ENCODE measurements at regions not wholly inside any gene's neighbourhood (a gene's known extent, or its start where the extent isn't known, plus 50 kb on each side); places are given as distances from the start of the nearest gene placed in this dataset.

GRCh38 chr10:59562126-59562525 is 147.5 kb downstream of the SLC16A9 start (continued):
- TF ChIP-seq CBFB (CRISPR knock-in tag; IDR thresholded peaks at IDR 0.05; ENCODE audit: low read depth) (no peak), MYBL2 (CRISPR knock-in tag; IDR thresholded peaks at IDR 0.05) (no peak), NFE2L1 (CRISPR knock-in tag; IDR thresholded peaks at IDR 0.05) (no peak)

- DNase-seq (ENCODE audit: low spot score) (no peak), ATAC-seq (no peak)
- Mint-ChIP-seq H3K27me3 (ENCODE audit: low read depth) (no peaks in the 10 kb centered on the region), H3K4me3 (no peak overlapping the region), H3K27ac (no peak overlapping the region), H3K36me3 (no peaks in the 10 kb centered on the region), H3K4me1 (peaks cover 17% of the 10 kb centered on the region), H3K9me3 (peaks cover 6% of the 10 kb centered on the region; the same call in 1 of the 2 replicates)
- CTCF ChIA-PET = no interaction called here
- POLR2A ChIA-PET = no interaction called here
- TF ChIP-seq NR1H2 (CRISPR knock-in tag; IDR thresholded peaks at IDR 0.05) = no peak
- TF ChIP-seq CTCF (IDR thresholded peaks at IDR 0.05) = no peak
These were observed 148.1 kb downstream of the SLC16A9 start for GRCh38 chr10:59561477-59562121.

GRCh38 chr10:59560990-59561389 is 148.7 kb downstream of the SLC16A9 start:
- Mint-ChIP-seq H3K4me1 (peaks cover 21% of the 10 kb centered on the region), H3K9me3 (peaks cover 7% of the 10 kb centered on the region; the same call in 1 of the 2 replicates), H3K4me3 (no peak overlapping the region), H3K36me3 (no peaks in the 10 kb centered on the region), H3K27me3 (ENCODE audit: low read depth) (no peaks in the 10 kb centered on the region), H3K27ac (no peak overlapping the region)
- ATAC-seq (no peak), DNase-seq (ENCODE audit: low spot score) (no peak)
- POLR2A ChIA-PET = no interaction called here
- CTCF ChIA-PET = no interaction called here
- TF ChIP-seq CTCF (IDR thresholded peaks at IDR 0.05) (no peak), ESRRA (CRISPR knock-in tag; IDR thresholded peaks at IDR 0.05; ENCODE audit: borderline replicate concordance) (no peak), HMGXB4 (CRISPR knock-in tag; IDR thresholded peaks at IDR 0.05) (no peak), GRHL2 (CRISPR knock-in tag; IDR thresholded peaks at IDR 0.05; ENCODE audit: insufficient replicate concordance, severe bottlenecking) (no peak), HMGA2 (CRISPR knock-in tag; IDR thresholded peaks at IDR 0.05) (no peak), ZBTB21 (CRISPR knock-in tag; IDR thresholded peaks at IDR 0.05; ENCODE audit: borderline replicate concordance) (no peak), TEAD4 (CRISPR knock-in tag; IDR thresholded peaks at IDR 0.05) (no peak), E2F5 (CRISPR knock-in tag; IDR thresholded peaks at IDR 0.05) (no peak), ATF2 (CRISPR knock-in tag; IDR thresholded peaks at IDR 0.05; ENCODE audit: borderline replicate concordance, low read depth) (no peak), ZNF121 (CRISPR knock-in tag; IDR thresholded peaks at IDR 0.05) (no peak), ZNF281 (CRISPR knock-in tag; IDR thresholded peaks at IDR 0.05) (no peak), E2F1 (CRISPR knock-in tag; IDR thresholded peaks at IDR 0.05) (no peak), IRF1 (CRISPR knock-in tag; IDR thresholded peaks at IDR 0.05) (no peak), IRF2 (CRISPR knock-in tag; IDR thresholded peaks at IDR 0.05; ENCODE audit: borderline replicate concordance, low read depth) (no peak), ZMAT4 (CRISPR knock-in tag; IDR thresholded peaks at IDR 0.05) (no peak)
